ENCODE measurements at regions not wholly inside any gene's neighbourhood (a gene's known extent, or its start where the extent isn't known, plus 50 kb on each side); places are given as distances from the start of the nearest gene placed in this dataset.

- Mint-ChIP-seq H3K36me3 (ENCODE audit: low read depth) (no peaks in the 10 kb centered on the region), H3K27me3 (ENCODE audit: insufficient read depth, low read depth, poor library complexity) (peaks cover 15% of the 10 kb centered on the region), H3K4me3 (no peak overlapping the region), H3K9me3 (no peaks in the 10 kb centered on the region; the same call in 2 of the 3 replicates), H3K27ac (no peak overlapping the region), H3K4me1 (peaks cover 15% of the 10 kb centered on the region)
- Histone ChIP-seq H3K4me3 (no peak overlapping the region), H3K4me2 (no peak overlapping the region), H3K27ac (ENCODE audit: low read depth) (no peak overlapping the region), H3K4me1 (ENCODE audit: insufficient read depth) (no peaks in the 10 kb centered on the region), H3K79me2 (replicated peaks; ENCODE audit: insufficient read depth) (no peaks in the 10 kb centered on the region), H3K27me3 (ENCODE audit: insufficient read depth) (no peaks in the 10 kb centered on the region), H3K9me2 (ENCODE audit: insufficient read depth) (no peaks in the 10 kb centered on the region), H4K20me1 (replicated peaks; ENCODE audit: insufficient read depth) (no peaks in the 10 kb centered on the region), H3F3A (replicated peaks; ENCODE audit: low read depth) (no peaks in the 10 kb centered on the region), H2AFZ (no peak overlapping the region), H3K36me3 (ENCODE audit: insufficient read depth) (no peaks in the 10 kb centered on the region)
- TF ChIP-seq ZNF462 (CRISPR knock-in tag; IDR thresholded peaks at IDR 0.05) (no peak), CREB1 (CRISPR knock-in tag; IDR thresholded peaks at IDR 0.05; ENCODE audit: low read depth) (no peak), STAT1 (IDR thresholded peaks at IDR 0.05; ENCODE audit: unreplicated experiment) (no peak), ETS1 (IDR thresholded peaks at IDR 0.05) (no peak), ZNF331 (CRISPR knock-in tag; IDR thresholded peaks at IDR 0.05; ENCODE audit: low read depth) (no peak)
- DNase-seq (ENCODE audit: low spot score), result no peak
- ATAC-seq, result peak; percentile 68
Observed at GRCh38 chr9:91045041-91045440, 243.4 kb downstream of the SYK start.

GRCh38 chr9:91047529-91047928 is 245.9 kb downstream of the SYK start:
- Mint-ChIP-seq H3K4me3 (no peak overlapping the region), H3K9me3 (no peaks in the 10 kb centered on the region; the same call in 2 of the 3 replicates), H3K27me3 (ENCODE audit: insufficient read depth, low read depth, poor library complexity) (peaks cover 8% of the 10 kb centered on the region), H3K4me1 (peaks cover 14% of the 10 kb centered on the region; the same call in 2 of the 3 replicates), H3K36me3 (ENCODE audit: low read depth) (no peaks in the 10 kb centered on the region), H3K27ac (no peak overlapping the region)
- ATAC-seq (no peak), DNase-seq (ENCODE audit: low spot score) (no peak)
- Histone ChIP-seq H3K27ac (ENCODE audit: low read depth) (no peak overlapping the region), H2AFZ (no peak overlapping the region), H4K20me1 (replicated peaks; ENCODE audit: insufficient read depth) (no peaks in the 10 kb centered on the region), H3K36me3 (ENCODE audit: insufficient read depth) (no peaks in the 10 kb centered on the region), H3K79me2 (replicated peaks; ENCODE audit: insufficient read depth) (no peaks in the 10 kb centered on the region), H3K27me3 (ENCODE audit: insufficient read depth) (no peaks in the 10 kb centered on the region), H3K4me2 (no peak overlapping the region), H3F3A (replicated peaks; ENCODE audit: low read depth) (no peaks in the 10 kb centered on the region), H3K9me2 (ENCODE audit: insufficient read depth) (no peaks in the 10 kb centered on the region), H3K4me3 (no peak overlapping the region), H3K4me1 (ENCODE audit: insufficient read depth) (no peaks in the 10 kb centered on the region)
- TF ChIP-seq ETS1 (IDR thresholded peaks at IDR 0.05) (no peak), CTCF (conservative IDR thresholded peaks at IDR 0.05; ENCODE audit: low read depth in 2 of 2) (no peak), REST (IDR thresholded peaks at IDR 0.05; ENCODE audit: unreplicated experiment) (no peak), EZH2 (IDR thresholded peaks at IDR 0.05; ENCODE audit: low read depth, unreplicated experiment) (no peak)
